Neural cell (in vitro differentiated cells): ENCODE measurements at regions not wholly inside any gene's neighbourhood (a gene's known extent, or its start where the extent isn't known, plus 50 kb on each side); places are given as distances from the start of the nearest gene placed in this dataset.
"Not testable (repeated sequence)": the region's sequence is repeated elsewhere in the genome, so short reads cannot be mapped to it uniquely, and the experiment has no call there.

Experiments
- H2AFZ ChIP-seq: fragments of 200-600, 300-800 bp; sonication (generic), shearing (Covaris generic); 2 replicates; pipeline ENCODE4 v1.6.0; 2014; ENCODE audit warnings: low read depth, mild to moderate bottlenecking, antibody characterized with exemption, low read length, moderate library complexity
- H3F3A ChIP-seq: fragments of 200-600 bp; shearing (Covaris generic); 2 replicates; pipeline ENCODE4 v1.6.1; 2016; ENCODE audit warnings: mild to moderate bottlenecking, moderate library complexity, mixed read lengths, antibody characterized with exemption, low read length; ENCODE audit not compliant: insufficient read depth, poor library complexity, severe bottlenecking
- H3K27ac ChIP-seq: fragments of 200-600, 300-800 bp; sonication (generic), shearing (Covaris generic); 2 replicates; pipeline ENCODE4 v1.5.1; 2014; ENCODE audit warnings: mild to moderate bottlenecking, low read length, moderate library complexity
- H3K27me3 ChIP-seq: fragments of 300-800, 200-600 bp; sonication (generic), shearing (Covaris generic); 2 replicates; pipeline ENCODE4 v1.6.0; 2014; ENCODE audit warnings: mild to moderate bottlenecking, low read depth, low read length, moderate library complexity; ENCODE audit not compliant: insufficient read depth
- H3K36me3 ChIP-seq: fragments of 300-800, 200-600 bp; sonication (generic), shearing (Covaris generic); 2 replicates; pipeline ENCODE4 v1.5.1; 2014; ENCODE audit warnings: mild to moderate bottlenecking, antibody characterized with exemption, low read length, moderate library complexity; ENCODE audit not compliant: insufficient read depth
- H3K4me2 ChIP-seq: fragments of 300-800, 200-600 bp; sonication (generic), shearing (Covaris generic); 2 replicates; pipeline ENCODE4 v1.6.0; 2014; ENCODE audit warnings: mild to moderate bottlenecking, low read length
- H3K4me3 ChIP-seq: fragments of 300-800, 200-600 bp; sonication (generic), shearing (Covaris generic); 2 replicates; pipeline ENCODE4 v1.5.1; 2014; ENCODE audit warnings: mild to moderate bottlenecking, low read length, moderate library complexity
- H3K79me2 ChIP-seq: fragments of 200-600 bp; shearing (Covaris generic); replicated peaks from 2 replicates; pipeline ENCODE4 v1.6.0; 2014; ENCODE audit warnings: mild to moderate bottlenecking, low read length, moderate library complexity; ENCODE audit not compliant: insufficient read depth
- H3K9ac ChIP-seq: fragments of 300-800, 200-600 bp; sonication (generic), shearing (Covaris generic); 2 replicates; pipeline ENCODE4 v1.6.1; 2016; ENCODE audit warnings: mild to moderate bottlenecking, low read length, mixed read lengths
- H3K9me2 ChIP-seq: fragments of 200-600 bp; shearing (Covaris generic); 2 replicates; pipeline ENCODE4 v1.6.1; 2016; ENCODE audit warnings: mild to moderate bottlenecking, low read length, mixed read lengths; ENCODE audit not compliant: insufficient read depth
- H3K9me3 ChIP-seq: fragments of 200-600, 300-800 bp; sonication (generic), shearing (Covaris generic); 2 replicates; pipeline ENCODE4 v1.6.1; 2016; ENCODE audit warnings: mild to moderate bottlenecking, mixed run types, low read length, moderate library complexity, mixed read lengths
- H4K20me1 ChIP-seq: fragments of 200-600 bp; shearing (Covaris generic); 2 replicates; pipeline ENCODE4 v1.6.1; 2016; ENCODE audit warnings: mild to moderate bottlenecking, mixed run types; ENCODE audit not compliant: insufficient read depth
- CTCF ChIP-seq: fragments of 450-650 bp; IDR thresholded peaks from 2 replicates; pipeline ENCODE4 v1.5.1; 2014; ENCODE audit warnings: antibody characterized with exemption, mild to moderate bottlenecking, moderate library complexity; ENCODE audit not compliant: poor library complexity, severe bottlenecking
- EP300 ChIP-seq: fragments of 450-650 bp; conservative IDR thresholded peaks from 2 replicates; pipeline ENCODE4 v1.6.1; 2014; ENCODE audit warnings: antibody characterized with exemption, mild to moderate bottlenecking, moderate library complexity; ENCODE audit not compliant: poor library complexity, severe bottlenecking
- EZH2 ChIP-seq: fragments of 200-600, 300-800 bp; shearing (Covaris generic), sonication (generic); IDR thresholded peaks from 2 replicates; pipeline ENCODE4 v1.6.1; 2014; ENCODE audit warnings: antibody characterized with exemption, low read length, borderline replicate concordance, mild to moderate bottlenecking; ENCODE audit not compliant: insufficient read depth, poor library complexity, severe bottlenecking
- MXI1 ChIP-seq: fragments of 450-650 bp; conservative IDR thresholded peaks from 2 replicates; pipeline ENCODE4 v1.6.1; 2014; ENCODE audit warnings: antibody characterized with exemption, mild to moderate bottlenecking; ENCODE audit not compliant: poor library complexity, severe bottlenecking
- POLR2AphosphoS5 ChIP-seq: IDR thresholded peaks from 2 replicates; pipeline ENCODE4 v1.6.1; 2012
- RAD21 ChIP-seq: fragments of 450-650 bp; conservative IDR thresholded peaks from 2 replicates; pipeline ENCODE4 v1.6.1; 2014; ENCODE audit warnings: antibody characterized with exemption, mild to moderate bottlenecking, moderate library complexity
- SMC3 ChIP-seq: fragments of 450-650 bp; conservative IDR thresholded peaks from 2 replicates; pipeline ENCODE4 v1.6.1; 2014; ENCODE audit warnings: antibody characterized with exemption, mild to moderate bottlenecking, moderate library complexity; ENCODE audit not compliant: poor library complexity
- TAF1 ChIP-seq: IDR thresholded peaks from 2 replicates; pipeline ENCODE4 v1.6.1; 2012; ENCODE audit warnings: low read depth
- TF ChIP-seq, protein P1 (sequence below): IDR thresholded peaks from 2 replicates; pipeline ENCODE4 v1.6.1; 2012; ENCODE audit warnings: borderline replicate concordance

GRCh38 chr12:27163894-27164293 is 80.2 kb upstream of the STK38L start:
- Histone ChIP-seq H3F3A (no peaks in the 10 kb centered on the region), H3K36me3 (no peaks in the 10 kb centered on the region), H3K9me2 (no peaks in the 10 kb centered on the region), H3K27me3 (no peaks in the 10 kb centered on the region), H3K79me2 (no peaks in the 10 kb centered on the region), H3K9ac (no peak overlapping the region), H3K4me3 (no peak overlapping the region), H3K4me2 (no peak overlapping the region), H4K20me1 (no peaks in the 10 kb centered on the region), H3K9me3 (no peaks in the 10 kb centered on the region), H2AFZ (no peak overlapping the region), H3K27ac (no peak overlapping the region)
- TF ChIP-seq EZH2 (no peak), MXI1 (no peak), POLR2AphosphoS5 (no peak), TAF1 (no peak), EP300 (no peak), RAD21 (no peak), SMC3 (no peak), CTCF (no peak)
- TF ChIP-seq, protein P1, sequence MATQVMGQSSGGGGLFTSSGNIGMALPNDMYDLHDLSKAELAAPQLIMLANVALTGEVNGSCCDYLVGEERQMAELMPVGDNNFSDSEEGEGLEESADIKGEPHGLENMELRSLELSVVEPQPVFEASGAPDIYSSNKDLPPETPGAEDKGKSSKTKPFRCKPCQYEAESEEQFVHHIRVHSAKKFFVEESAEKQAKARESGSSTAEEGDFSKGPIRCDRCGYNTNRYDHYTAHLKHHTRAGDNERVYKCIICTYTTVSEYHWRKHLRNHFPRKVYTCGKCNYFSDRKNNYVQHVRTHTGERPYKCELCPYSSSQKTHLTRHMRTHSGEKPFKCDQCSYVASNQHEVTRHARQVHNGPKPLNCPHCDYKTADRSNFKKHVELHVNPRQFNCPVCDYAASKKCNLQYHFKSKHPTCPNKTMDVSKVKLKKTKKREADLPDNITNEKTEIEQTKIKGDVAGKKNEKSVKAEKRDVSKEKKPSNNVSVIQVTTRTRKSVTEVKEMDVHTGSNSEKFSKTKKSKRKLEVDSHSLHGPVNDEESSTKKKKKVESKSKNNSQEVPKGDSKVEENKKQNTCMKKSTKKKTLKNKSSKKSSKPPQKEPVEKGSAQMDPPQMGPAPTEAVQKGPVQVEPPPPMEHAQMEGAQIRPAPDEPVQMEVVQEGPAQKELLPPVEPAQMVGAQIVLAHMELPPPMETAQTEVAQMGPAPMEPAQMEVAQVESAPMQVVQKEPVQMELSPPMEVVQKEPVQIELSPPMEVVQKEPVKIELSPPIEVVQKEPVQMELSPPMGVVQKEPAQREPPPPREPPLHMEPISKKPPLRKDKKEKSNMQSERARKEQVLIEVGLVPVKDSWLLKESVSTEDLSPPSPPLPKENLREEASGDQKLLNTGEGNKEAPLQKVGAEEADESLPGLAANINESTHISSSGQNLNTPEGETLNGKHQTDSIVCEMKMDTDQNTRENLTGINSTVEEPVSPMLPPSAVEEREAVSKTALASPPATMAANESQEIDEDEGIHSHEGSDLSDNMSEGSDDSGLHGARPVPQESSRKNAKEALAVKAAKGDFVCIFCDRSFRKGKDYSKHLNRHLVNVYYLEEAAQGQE: no peak

DNA sequence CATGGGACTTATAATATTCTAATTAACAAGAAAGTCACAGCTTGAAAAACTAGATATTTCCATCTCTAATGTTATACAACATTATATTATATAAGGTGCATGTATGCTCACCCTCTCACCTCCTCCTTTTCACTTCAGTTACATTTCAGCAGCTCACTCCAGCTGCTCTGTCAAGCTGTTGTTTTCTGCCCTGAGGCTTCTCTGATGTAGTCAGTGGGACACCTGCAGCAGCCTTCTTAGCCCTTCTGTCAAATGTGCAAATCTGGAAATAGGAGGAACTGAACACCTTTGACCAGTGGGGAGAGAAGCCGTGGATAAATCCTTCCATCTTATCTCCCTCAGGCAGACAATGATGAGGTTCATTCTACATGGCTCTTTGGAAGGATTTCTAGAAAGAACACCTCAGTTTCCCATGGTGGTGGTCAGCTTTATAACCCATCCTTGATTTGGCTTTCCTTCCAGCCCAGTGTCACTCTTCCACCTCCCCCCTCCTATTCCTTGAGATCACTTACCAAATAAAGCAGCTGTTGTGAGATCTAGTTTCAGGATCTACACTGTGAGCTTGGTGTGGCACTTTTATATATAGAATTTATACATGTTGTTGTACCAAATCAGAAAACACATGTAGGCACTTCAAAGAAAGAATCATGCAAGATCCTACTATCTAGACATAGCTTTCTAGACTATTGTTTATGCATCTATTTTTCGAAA is 79.6 kb upstream of the STK38L start:
- no peaks in the 10 kb centered on the region for H3K36me3 ChIP-seq
- H3K27ac ChIP-seq: no peak overlapping the region
- no peaks in the 10 kb centered on the region for H3F3A ChIP-seq
- H3K79me2 ChIP-seq: no peaks in the 10 kb centered on the region
- H3K4me3 ChIP-seq: no peak overlapping the region
- TF ChIP-seq, protein P1: no peak
- TF ChIP-seq CTCF (no peak), MXI1 (no peak), RAD21 (no peak), EP300 (no peak), POLR2AphosphoS5 (no peak), EZH2 (no peak), SMC3 (no peak), TAF1 (no peak)
- no peaks in the 10 kb centered on the region for H3K27me3 ChIP-seq
- H3K9me2 ChIP-seq: no peaks in the 10 kb centered on the region
- H3K9me3 ChIP-seq: no peaks in the 10 kb centered on the region
- no peaks in the 10 kb centered on the region for H4K20me1 ChIP-seq
- H3K4me2 ChIP-seq: no peak overlapping the region
- no peak overlapping the region for H2AFZ ChIP-seq
- H3K9ac ChIP-seq: no peak overlapping the region

- H3F3A ChIP-seq, H3K9ac ChIP-seq, H2AFZ ChIP-seq, H3K36me3 ChIP-seq, H3K79me2 ChIP-seq, H3K9me2 ChIP-seq, H3K4me3 ChIP-seq, H3K27ac ChIP-seq, H3K9me3 ChIP-seq, H3K4me2 ChIP-seq, H3K27me3 ChIP-seq, H4K20me1 ChIP-seq: not testable (repeated sequence)
These were observed 78.1 kb upstream of the STK38L start for GRCh38 chr12:27165958-27166357.
